Astrocyte (in vitro differentiated cells and primary cell): ENCODE measurements at regions not wholly inside any gene's neighbourhood (a gene's known extent, or its start where the extent isn't known, plus 50 kb on each side); places are given as distances from the start of the nearest gene placed in this dataset.

Source experiments
- CTCF ChIP-seq: IDR thresholded peaks from 2 replicates; pipeline ENCODE4 v1.5.1; 2011; ENCODE audit warnings: low read depth, mild to moderate bottlenecking, inconsistent platforms, low read length, moderate library complexity; ENCODE audit not compliant: insufficient read depth
- EZH2 ChIP-seq: IDR thresholded peaks from 2 replicates; pipeline ENCODE4 v1.6.1; 2012; ENCODE audit warnings: mild to moderate bottlenecking, low read length, inconsistent platforms; ENCODE audit not compliant: insufficient read depth

DNA sequence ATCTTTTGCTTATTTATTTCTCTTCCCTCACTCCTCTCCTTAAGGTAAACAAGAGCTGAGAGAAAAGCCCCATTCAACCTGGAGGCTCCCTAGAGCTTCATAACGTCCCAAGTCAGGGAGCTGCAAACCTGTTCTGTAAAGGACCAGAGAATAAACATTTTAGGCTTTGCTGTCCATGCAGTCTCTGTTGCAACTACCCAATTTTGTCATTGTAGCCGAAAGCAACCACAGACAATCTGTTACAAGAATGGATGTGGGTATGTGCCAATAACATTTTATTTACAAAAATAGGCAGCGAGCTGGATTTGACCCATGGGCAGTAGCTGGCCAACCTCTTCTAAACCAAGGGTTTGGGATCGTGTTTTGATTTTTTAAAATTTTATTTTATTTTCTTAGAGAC, 71.3 kb upstream of the TBL1X start:
- TF ChIP-seq CTCF (no peak), EZH2 (no peak)
